KMS-11 (cell line): ENCODE measurements at regions not wholly inside any gene's neighbourhood (a gene's known extent, or its start where the extent isn't known, plus 50 kb on each side); places are given as distances from the start of the nearest gene placed in this dataset.

Experiments
- H2AFZ ChIP-seq: fragments of 200-600 bp; sonication (generic); 2 replicates; pipeline ENCODE4 v1.6.1; 2016; ENCODE audit warnings: antibody characterized with exemption, mixed run types, low read depth
- H3K27ac ChIP-seq: fragments of 200-600 bp; sonication (generic); 2 replicates; pipeline ENCODE4 v1.6.1; 2016; ENCODE audit warnings: mild to moderate bottlenecking, mixed run types
- H3K27me3 ChIP-seq: fragments of 200-600 bp; sonication (generic); 2 replicates; pipeline ENCODE4 v1.6.1; 2017; ENCODE audit warnings: mild to moderate bottlenecking, low read depth, mixed run types, moderate library complexity; ENCODE audit not compliant: insufficient read depth
- H3K36me3 ChIP-seq: fragments of 200-600 bp; sonication (generic); 2 replicates; pipeline ENCODE4 v1.6.1; 2017; ENCODE audit warnings: mild to moderate bottlenecking, mixed run types; ENCODE audit not compliant: insufficient read depth
- H3K4me1 ChIP-seq: fragments of 200-600 bp; sonication (generic); 2 replicates; pipeline ENCODE4 v1.6.1; 2016; ENCODE audit warnings: mild to moderate bottlenecking, low read depth, mixed run types; ENCODE audit not compliant: poor library complexity, severe bottlenecking
- H3K4me2 ChIP-seq: fragments of 200-600 bp; sonication (generic); 2 replicates; pipeline ENCODE4 v1.7.0; 2016; ENCODE audit warnings: mild to moderate bottlenecking, mixed run types
- H3K4me3 ChIP-seq: fragments of 200-600 bp; sonication (generic); IDR thresholded peaks from 2 replicates; pipeline ENCODE4 v1.6.1; 2017; ENCODE audit warnings: low read depth, low read length, mixed read lengths; ENCODE audit not compliant: insufficient read depth
- H3K79me2 ChIP-seq: fragments of 200-600 bp; sonication (generic); 2 replicates; pipeline ENCODE4 v1.6.1; 2016; ENCODE audit warnings: low read depth, mixed run types; ENCODE audit not compliant: insufficient read depth
- H3K9ac ChIP-seq: fragments of 200-600 bp; sonication (generic); 2 replicates; pipeline ENCODE4 v1.6.1; 2016; ENCODE audit warnings: mild to moderate bottlenecking, mixed run types
- H4K20me1 ChIP-seq: fragments of 200-600 bp; sonication (generic); 2 replicates; pipeline ENCODE4 v1.6.1; 2016; ENCODE audit warnings: mild to moderate bottlenecking, mixed run types; ENCODE audit not compliant: insufficient read depth
- CTCF ChIP-seq: fragments of 200-600 bp; sonication (generic); conservative IDR thresholded peaks from 2 replicates; pipeline ENCODE4 v1.6.1; 2017; ENCODE audit warnings: low read depth, mild to moderate bottlenecking, antibody characterized with exemption, low read length, moderate library complexity, mixed read lengths

DNA sequence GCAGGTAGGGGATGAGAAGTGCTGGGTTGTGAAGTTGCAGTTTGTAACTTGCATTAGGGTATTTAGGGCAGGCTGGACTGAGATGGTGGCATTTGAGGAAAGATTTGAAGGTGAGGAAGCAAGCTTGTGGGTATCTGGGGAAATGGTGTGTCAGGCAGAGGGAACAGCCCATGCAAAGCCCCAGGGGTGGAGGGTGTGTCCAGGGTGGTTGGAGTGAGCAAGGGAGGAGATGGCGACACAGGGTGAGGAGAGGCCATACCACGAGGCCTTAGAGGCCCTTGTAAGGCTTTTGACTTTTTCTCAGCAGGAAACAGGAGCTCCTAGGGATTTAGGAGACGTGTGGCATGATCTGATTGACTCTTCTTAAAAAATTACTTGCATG, 136.9 kb downstream of the NUAK1 start:
- Histone ChIP-seq H3K4me1 (no peaks in the 10 kb centered on the region), H3K4me3 (no peak overlapping the region), H3K27ac (no peak overlapping the region), H3K79me2 (no peaks in the 10 kb centered on the region), H3K27me3 (no peaks in the 10 kb centered on the region), H3K36me3 (no peaks in the 10 kb centered on the region), H3K4me2 (no peak overlapping the region), H3K9ac (no peak overlapping the region), H2AFZ (no peak overlapping the region), H4K20me1 (no peaks in the 10 kb centered on the region)
- TF ChIP-seq CTCF = no peak

DNA sequence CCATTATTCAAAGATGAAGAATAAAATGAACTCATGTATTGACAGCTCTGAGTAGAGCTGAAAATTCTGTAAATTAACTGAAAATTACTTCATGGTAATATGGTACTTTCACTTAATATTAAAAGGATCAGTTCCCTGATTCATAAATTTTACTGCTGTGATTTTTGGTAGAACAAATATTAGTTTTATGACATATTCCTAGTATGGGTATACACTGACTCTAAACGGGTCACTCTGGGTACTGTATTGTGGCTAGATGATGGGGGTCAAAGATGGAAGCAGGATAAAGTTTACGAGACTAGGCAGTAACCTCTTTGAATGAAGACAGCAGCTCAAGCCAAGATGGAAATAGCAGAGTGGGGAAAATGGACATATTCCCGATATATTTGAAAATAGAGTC, 135.5 kb downstream of the NUAK1 start:
- no peak overlapping the region for H3K27ac ChIP-seq
- no peak overlapping the region for H3K4me2 ChIP-seq
- H3K79me2 ChIP-seq = no peaks in the 10 kb centered on the region

GRCh38 chr12:106004289-106004688, 134.5 kb downstream of the NUAK1 start:
- H3K79me2 ChIP-seq = no peaks in the 10 kb centered on the region
- H2AFZ ChIP-seq = no peak overlapping the region
- TF ChIP-seq CTCF = no peak
- no peak overlapping the region for H3K4me3 ChIP-seq
- H3K9ac ChIP-seq = no peak overlapping the region
- H3K4me1 ChIP-seq = no peaks in the 10 kb centered on the region
- no peaks in the 10 kb centered on the region for H4K20me1 ChIP-seq
- H3K4me2 ChIP-seq = no peak overlapping the region
- no peaks in the 10 kb centered on the region for H3K36me3 ChIP-seq
- no peak overlapping the region for H3K27ac ChIP-seq
- H3K27me3 ChIP-seq = no peaks in the 10 kb centered on the region

More for the DNA sequence above, 135.5 kb downstream of the NUAK1 start:
- no peak overlapping the region for H3K9ac ChIP-seq
- H3K4me3 ChIP-seq = no peak overlapping the region
- H3K4me1 ChIP-seq = no peaks in the 10 kb centered on the region
- no peak overlapping the region for H2AFZ ChIP-seq
- no peaks in the 10 kb centered on the region for H4K20me1 ChIP-seq
- no peaks in the 10 kb centered on the region for H3K27me3 ChIP-seq
- H3K36me3 ChIP-seq = no peaks in the 10 kb centered on the region
- TF ChIP-seq CTCF = no peak

DNA sequence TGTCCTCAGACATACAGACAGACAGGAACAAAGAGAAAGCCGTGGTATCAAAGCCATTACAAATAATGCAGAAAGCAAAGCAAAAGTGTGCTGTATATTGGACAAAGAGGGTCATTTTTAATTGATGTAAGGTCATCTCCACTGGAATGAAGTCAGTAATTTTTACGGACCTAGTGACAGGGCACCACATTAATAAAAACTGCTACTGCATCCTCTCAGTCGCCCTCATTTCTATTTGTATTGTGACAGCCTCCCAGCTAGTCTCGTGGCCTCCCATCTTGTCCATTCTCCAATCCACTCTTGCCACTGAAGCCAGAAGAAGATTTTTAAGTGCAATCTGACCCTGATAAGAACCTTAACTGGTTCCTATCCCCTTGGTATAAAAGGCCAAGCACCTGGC, 132.4 kb downstream of the NUAK1 start:
- Histone ChIP-seq H2AFZ (no peak overlapping the region), H3K27ac (no peak overlapping the region), H3K4me2 (no peak overlapping the region), H3K4me3 (no peak overlapping the region), H3K79me2 (no peaks in the 10 kb centered on the region), H3K9ac (no peak overlapping the region), H4K20me1 (no peaks in the 10 kb centered on the region), H3K36me3 (no peaks in the 10 kb centered on the region), H3K27me3 (no peaks in the 10 kb centered on the region), H3K4me1 (no peaks in the 10 kb centered on the region)
- no peak for TF ChIP-seq CTCF

DNA sequence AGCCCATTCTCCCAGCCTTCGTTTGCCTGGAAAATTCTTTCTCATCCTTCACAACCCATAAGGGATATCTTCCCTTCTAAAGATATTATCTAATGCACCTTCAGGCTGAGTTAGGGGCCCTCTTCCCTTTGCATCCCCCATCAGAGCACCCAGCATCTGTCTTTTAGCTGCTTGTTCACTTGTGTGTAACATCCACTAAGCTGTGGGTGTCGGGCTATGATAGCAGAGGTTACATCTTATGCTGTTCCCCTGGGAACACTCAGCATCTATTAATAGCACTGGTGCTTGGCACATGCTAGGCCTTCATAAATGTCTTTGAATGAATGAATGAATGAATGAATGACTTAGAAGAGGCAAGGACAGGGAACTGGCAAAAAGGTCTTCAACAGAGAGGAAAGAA, 131.8 kb downstream of the NUAK1 start:
- Histone ChIP-seq H3K79me2 (no peaks in the 10 kb centered on the region), H2AFZ (no peak overlapping the region), H3K4me1 (no peaks in the 10 kb centered on the region), H3K4me2 (no peak overlapping the region), H3K27me3 (no peaks in the 10 kb centered on the region), H3K36me3 (no peaks in the 10 kb centered on the region), H3K27ac (no peak overlapping the region), H3K9ac (no peak overlapping the region), H3K4me3 (no peak overlapping the region), H4K20me1 (no peaks in the 10 kb centered on the region)
- no peak for TF ChIP-seq CTCF
